GM21390 (cell line): ENCODE measurements at regions not wholly inside any gene's neighbourhood (a gene's known extent, or its start where the extent isn't known, plus 50 kb on each side); places are given as distances from the start of the nearest gene placed in this dataset.

ENCODE experiments used
- ATAC-seq: cut with Tn5 transposase; IDR thresholded peaks from one replicate; pipeline ENCODE4 v1.9.1; 2021; ENCODE audit not compliant: unreplicated experiment

GRCh38 chr12:58819345-58819744, 101.0 kb downstream of the LRIG3 start:
- no peak for ATAC-seq

- no peak for ATAC-seq
Measured at GRCh38 chr12:58819985-58820384, 100.3 kb downstream of the LRIG3 start.
